ENCODE measurements at regions not wholly inside any gene's neighbourhood (a gene's known extent, or its start where the extent isn't known, plus 50 kb on each side); places are given as distances from the start of the nearest gene placed in this dataset.
A peak's percentile ranks its signal among the peaks of the same experiment; 100 is the strongest.
"Not testable (repeated sequence)": the region's sequence is repeated elsewhere in the genome, so short reads cannot be mapped to it uniquely, and the experiment has no call there.

DNA sequence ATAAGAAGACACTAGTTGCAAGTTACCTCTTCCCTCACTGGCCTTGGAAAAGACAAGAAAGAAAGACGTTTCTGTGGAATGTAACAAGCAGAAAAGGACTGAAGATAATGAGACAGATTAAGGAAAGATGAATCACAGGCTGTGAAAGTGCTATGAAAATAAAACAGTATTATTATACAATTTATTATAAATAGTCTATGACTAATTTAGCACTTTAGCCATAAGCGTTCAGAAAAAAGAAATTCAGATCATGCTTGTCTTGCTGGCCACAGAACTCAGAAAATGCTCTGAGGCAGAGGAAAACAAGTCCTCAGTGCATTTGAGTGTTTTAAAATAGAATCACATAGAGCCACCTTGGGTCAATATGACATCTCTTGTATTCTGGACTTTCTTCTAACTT is 174.8 kb upstream of the NBPF9 start:
- H3K27ac ChIP-seq; H4K20me1 ChIP-seq; H3K36me3 ChIP-seq; H3K4me1 ChIP-seq; H3K4me3 ChIP-seq; H3K4me2 ChIP-seq; H3K27me3 ChIP-seq; H3K9me3 ChIP-seq (replicated peaks in 1 of 11); H3K9ac ChIP-seq: not testable (repeated sequence)

- not testable (repeated sequence) for H4K20me1 ChIP-seq; H3K9ac ChIP-seq; H3K27ac ChIP-seq; H3K27me3 ChIP-seq; H3K4me2 ChIP-seq; H3K36me3 ChIP-seq; H3K9me3 ChIP-seq (replicated peaks in 1 of 11); H3K4me3 ChIP-seq; H3K4me1 ChIP-seq
Observed at GRCh38 chr1:149279015-149279414, 175.7 kb upstream of the NBPF9 start.

DNA sequence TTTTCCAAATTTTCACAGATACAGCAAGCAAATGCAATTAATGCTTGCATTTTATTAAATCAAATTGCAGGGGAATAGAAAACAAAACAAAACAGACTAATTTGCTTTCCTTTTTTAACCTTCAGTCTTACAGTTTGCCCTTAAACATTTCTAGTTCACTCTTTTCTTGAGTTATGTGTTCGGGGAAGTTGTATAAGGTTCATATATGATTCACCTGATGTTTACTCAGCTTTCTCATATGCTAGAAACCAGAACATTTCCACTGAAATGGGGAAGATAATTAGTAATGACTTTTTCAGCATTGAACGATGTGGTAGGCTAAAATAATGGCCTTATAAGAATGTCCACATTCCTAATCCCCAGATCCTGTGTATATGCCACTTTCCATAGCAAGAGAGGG is 176.2 kb upstream of the NBPF9 start:
- not testable (repeated sequence) for H3K27ac ChIP-seq

DNA sequence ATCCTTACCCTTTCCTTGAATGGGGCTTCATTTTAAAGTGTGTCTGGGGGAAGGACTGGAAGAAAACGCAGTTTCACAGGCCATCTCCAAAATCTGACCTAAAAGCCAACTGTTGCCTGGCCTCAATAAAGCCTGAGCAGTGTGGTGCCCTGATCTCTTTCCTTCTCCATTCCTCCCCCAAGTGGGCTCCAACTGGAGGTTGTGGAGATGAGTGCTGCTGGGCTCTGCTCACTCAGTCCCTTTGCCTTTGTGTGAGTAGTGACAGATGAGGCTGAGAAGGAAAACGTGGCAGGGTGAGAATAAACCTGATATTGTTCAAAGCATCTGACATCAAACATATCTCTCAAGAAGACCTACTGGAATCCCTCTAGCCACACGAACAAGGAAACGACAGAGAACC is 181.4 kb upstream of the NBPF9 start:
- H3K9me3 ChIP-seq (replicated peaks in 1 of 11); H3K27ac ChIP-seq; H3K9ac ChIP-seq; H4K20me1 ChIP-seq; H3K27me3 ChIP-seq; H3K4me3 ChIP-seq; H3K36me3 ChIP-seq; H3K4me2 ChIP-seq; H3K4me1 ChIP-seq: not testable (repeated sequence)

More for the DNA sequence above, 176.2 kb upstream of the NBPF9 start:
- H3K27me3 ChIP-seq; H3K4me3 ChIP-seq; H3K9me3 ChIP-seq (replicated peaks in 1 of 11); H3K36me3 ChIP-seq; H4K20me1 ChIP-seq; H3K4me1 ChIP-seq; H3K4me2 ChIP-seq; H3K9ac ChIP-seq: not testable (repeated sequence)

DNA sequence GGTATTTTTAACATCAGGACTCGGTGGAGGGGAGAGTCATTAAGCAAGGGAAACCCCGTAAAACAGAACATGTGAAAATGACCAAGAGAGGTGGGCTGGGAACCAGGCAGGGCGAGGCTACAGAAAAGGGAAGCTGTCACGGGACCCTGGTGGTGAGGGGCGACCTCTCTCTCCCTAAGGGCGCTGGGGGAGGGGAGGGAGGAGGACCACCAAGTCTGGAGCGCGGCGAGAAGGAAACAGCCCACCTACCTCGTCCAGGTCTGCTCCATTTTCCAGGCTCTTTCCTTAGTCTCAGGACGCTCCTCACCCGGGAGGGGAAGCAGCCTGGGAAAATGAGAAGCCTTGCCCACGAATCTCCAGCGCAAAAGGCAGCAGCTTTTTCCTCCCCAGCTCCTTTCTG is 181.9 kb upstream of the NBPF9 start:
- not testable (repeated sequence) for H3K4me1 ChIP-seq; H3K4me3 ChIP-seq; H4K20me1 ChIP-seq; H3K9ac ChIP-seq; H3K9me3 ChIP-seq (replicated peaks in 1 of 11); H3K27me3 ChIP-seq; H3K4me2 ChIP-seq; H3K27ac ChIP-seq; H3K36me3 ChIP-seq

GRCh38 chr1:149285638-149286037 is 182.3 kb upstream of the NBPF9 start:
- H3K4me2 ChIP-seq = peak overlapping the region in 4 of 11 experiments; percentile 40 to 66 (median 46); a peak in 4 of 22 replicates
- H4K20me1 ChIP-seq; H3K9ac ChIP-seq; H3K4me1 ChIP-seq; H3K27ac ChIP-seq; H3K27me3 ChIP-seq; H3K36me3 ChIP-seq; H3K9me3 ChIP-seq (replicated peaks in 1 of 11); H3K4me3 ChIP-seq: not testable (repeated sequence)

DNA sequence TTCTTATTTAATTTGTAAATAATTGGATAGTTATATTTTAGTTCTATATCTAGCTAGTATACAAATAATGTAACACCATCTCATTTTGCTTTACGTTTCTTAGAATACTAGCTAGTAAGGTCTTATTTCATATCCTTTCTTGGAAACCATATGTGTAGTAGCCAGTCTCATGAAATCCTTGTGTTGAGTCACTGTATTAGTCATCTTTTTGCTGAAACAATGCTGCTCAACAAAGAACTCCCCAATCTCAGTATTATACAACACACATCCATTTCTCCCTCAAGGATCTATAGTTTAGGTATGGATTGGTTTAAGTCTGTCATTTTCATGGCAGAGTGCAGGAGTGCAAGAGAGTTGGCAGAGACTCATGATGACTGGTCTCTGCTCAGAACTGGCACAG is 185.2 kb upstream of the NBPF9 start:
- H3K4me2 ChIP-seq; H3K4me3 ChIP-seq; H3K27ac ChIP-seq; H3K9me3 ChIP-seq (replicated peaks in 1 of 11); H3K36me3 ChIP-seq; H4K20me1 ChIP-seq; H3K27me3 ChIP-seq; H3K9ac ChIP-seq; H3K4me1 ChIP-seq: not testable (repeated sequence)

DNA sequence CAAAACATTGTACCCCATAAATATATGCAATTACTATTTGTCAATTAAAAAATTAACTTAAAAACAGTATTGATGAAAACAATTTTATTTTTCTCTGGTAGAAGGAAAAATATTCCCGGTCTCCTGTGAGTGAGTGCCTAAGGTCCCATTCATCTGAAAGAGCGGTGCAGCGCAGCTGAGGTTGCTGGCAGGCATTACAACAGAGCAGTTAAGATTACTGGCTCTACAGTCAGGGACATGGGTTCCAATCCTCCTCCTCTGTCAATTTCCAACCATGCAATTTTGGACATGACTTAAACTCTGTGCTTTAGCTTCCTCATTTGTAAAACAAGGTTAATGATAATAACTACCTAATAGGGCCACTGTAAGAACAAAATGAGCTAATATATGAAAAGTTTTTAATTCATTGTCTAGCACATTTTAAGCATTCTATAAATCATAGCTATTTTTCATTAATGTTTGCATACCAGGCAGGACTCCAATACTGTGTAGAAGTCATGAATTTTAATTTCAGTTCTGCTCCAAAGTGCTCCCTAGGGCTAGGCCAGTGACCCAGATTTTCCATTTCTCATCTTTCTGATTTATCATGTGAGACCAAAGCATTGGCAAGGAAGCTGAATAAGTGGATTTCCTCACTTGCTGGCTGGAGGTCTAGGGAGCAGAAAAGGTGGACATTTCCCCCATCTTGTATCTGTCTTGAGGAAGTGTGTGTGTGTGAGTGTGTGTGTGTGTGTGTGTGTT is 174.2 kb upstream of the NBPF19 start:
- H3K27me3 ChIP-seq; H4K20me1 ChIP-seq; H3K36me3 ChIP-seq; H3K4me2 ChIP-seq; H3K9ac ChIP-seq; H3K9me3 ChIP-seq (replicated peaks in 1 of 11); H3K4me3 ChIP-seq; H3K27ac ChIP-seq; H3K4me1 ChIP-seq: not testable (repeated sequence)

DNA sequence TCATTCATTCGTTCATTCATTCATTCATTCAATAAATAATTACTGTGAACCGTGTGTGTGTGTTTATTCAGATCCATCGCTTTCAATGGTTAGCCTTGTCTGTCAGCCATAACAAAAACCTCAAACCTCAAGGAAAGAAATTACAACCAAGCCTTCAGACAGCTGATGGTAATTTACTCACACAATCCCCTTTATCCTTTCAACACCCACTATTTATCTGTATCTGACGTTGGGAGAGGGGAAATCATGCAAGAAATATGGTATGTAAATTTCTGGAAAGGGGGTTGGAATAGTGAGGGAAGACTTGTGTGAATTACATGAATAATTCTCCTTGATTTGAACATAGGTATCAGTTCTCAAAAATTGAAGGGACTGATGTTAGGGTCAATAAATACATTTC is 173.6 kb upstream of the NBPF19 start:
- not testable (repeated sequence) for H3K36me3 ChIP-seq; H3K9ac ChIP-seq; H3K27me3 ChIP-seq; H3K9me3 ChIP-seq (replicated peaks in 1 of 11); H4K20me1 ChIP-seq; H3K4me1 ChIP-seq; H3K4me3 ChIP-seq; H3K4me2 ChIP-seq; H3K27ac ChIP-seq

DNA sequence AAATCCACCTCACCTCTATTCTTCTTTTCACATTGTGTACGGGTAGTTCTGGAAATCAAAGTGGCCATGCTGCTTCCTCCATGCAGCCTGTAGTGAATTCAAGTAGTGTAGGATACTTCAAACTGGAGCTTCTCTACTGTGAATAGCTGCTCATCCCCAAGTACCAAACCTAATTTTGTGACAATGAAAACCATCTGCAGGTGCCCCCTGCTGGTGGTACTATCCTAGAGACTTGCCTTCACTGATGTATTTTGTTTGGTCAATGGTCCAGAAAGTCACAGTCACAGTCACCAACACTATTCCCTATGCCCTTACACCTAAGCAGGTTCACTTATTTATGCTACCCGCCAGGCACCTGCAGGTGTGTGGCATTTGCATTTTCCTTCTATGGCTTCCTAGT is 170.0 kb upstream of the NBPF19 start:
- not testable (repeated sequence) for H3K9ac ChIP-seq; H3K9me3 ChIP-seq (replicated peaks in 1 of 11); H3K4me2 ChIP-seq; H3K27me3 ChIP-seq; H3K36me3 ChIP-seq; H3K4me1 ChIP-seq; H3K27ac ChIP-seq; H4K20me1 ChIP-seq; H3K4me3 ChIP-seq

DNA sequence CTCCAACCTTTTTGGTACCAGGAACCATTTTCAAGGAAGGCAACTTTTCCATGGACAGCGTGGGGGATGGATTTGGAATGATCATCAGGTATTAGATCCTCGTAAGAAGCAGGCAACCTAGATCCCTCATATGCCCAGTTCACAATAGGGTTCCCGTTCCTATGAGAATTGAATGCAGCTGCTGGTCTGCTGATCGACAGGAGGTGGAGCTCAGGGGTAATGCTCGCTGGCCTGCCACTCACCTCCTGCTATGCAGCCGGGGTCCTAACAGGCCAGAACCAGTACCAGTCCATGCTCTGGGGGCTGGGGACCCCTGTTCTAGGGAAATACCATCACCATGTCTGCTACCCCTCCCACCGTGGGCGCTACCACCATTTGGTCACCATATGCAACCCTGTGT is 167.2 kb upstream of the NBPF19 start:
- H3K27ac ChIP-seq; H3K4me3 ChIP-seq; H3K36me3 ChIP-seq; H3K9me3 ChIP-seq (replicated peaks in 1 of 11); H3K4me2 ChIP-seq; H3K9ac ChIP-seq; H3K27me3 ChIP-seq; H4K20me1 ChIP-seq; H3K4me1 ChIP-seq: not testable (repeated sequence)

DNA sequence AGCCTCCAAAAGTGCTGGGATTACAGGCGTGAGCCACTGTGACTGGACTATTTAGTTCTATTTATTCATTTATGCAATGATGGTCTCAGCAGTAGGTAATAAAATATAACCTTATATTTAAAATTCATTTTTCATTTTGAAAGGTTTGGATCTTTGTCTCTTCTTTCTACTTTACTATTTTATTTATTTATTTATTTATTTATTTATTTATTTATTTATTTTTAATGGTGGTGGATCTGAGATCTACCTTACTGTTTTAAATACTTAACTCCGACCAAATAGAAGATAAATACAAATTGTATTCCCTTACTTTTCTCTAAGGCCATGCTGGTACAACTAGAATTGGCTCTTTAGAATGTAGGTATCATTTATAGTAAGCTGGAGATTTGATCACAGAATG is 159.9 kb upstream of the NBPF19 start:
- not testable (repeated sequence) for H3K36me3 ChIP-seq; H3K4me1 ChIP-seq; H3K27me3 ChIP-seq; H3K4me2 ChIP-seq; H3K9me3 ChIP-seq (replicated peaks in 1 of 11); H3K27ac ChIP-seq; H3K4me3 ChIP-seq; H3K9ac ChIP-seq; H4K20me1 ChIP-seq

- H4K20me1 ChIP-seq; H3K36me3 ChIP-seq; H3K27ac ChIP-seq; H3K4me2 ChIP-seq; H3K27me3 ChIP-seq; H3K9ac ChIP-seq; H3K9me3 ChIP-seq (replicated peaks in 1 of 11); H3K4me3 ChIP-seq; H3K4me1 ChIP-seq: not testable (repeated sequence)
Observed at GRCh38 chr1:149320971-149321731, 153.7 kb upstream of the NBPF19 start.

GRCh38 chr1:149321732-149322016 is 153.2 kb upstream of the NBPF19 start:
- not testable (repeated sequence) for H3K4me3 ChIP-seq; H3K4me2 ChIP-seq; H3K36me3 ChIP-seq; H3K9ac ChIP-seq; H3K27me3 ChIP-seq; H3K9me3 ChIP-seq (replicated peaks in 1 of 11); H3K27ac ChIP-seq; H4K20me1 ChIP-seq; H3K4me1 ChIP-seq

DNA sequence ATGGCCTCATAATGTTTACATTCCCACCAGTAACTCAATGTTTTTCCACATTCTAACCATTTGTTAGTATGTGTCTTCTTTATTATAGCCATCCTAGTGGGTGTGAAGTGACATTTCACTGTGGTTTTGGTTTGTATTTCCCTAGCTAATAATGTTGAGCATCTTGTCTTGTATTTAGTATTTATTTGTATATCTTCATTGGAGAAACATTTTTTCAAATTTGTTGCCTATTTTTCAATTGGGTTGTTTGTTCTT is 144.8 kb upstream of the NBPF19 start:
- not testable (repeated sequence) for H3K4me3 ChIP-seq; H3K4me2 ChIP-seq; H3K27me3 ChIP-seq; H3K9ac ChIP-seq; H3K9me3 ChIP-seq (replicated peaks in 1 of 11); H3K4me1 ChIP-seq; H4K20me1 ChIP-seq; H3K27ac ChIP-seq; H3K36me3 ChIP-seq

Measured in BLaER1 treated with 17β-estradiol and CSF1 and Interleukin-3, amounts not matched to agents 10 nM and 100 nM (cell line).